Muscle of leg (tissue), 3 donors: ENCODE measurements at regions not wholly inside any gene's neighbourhood (a gene's known extent, or its start where the extent isn't known, plus 50 kb on each side); places are given as distances from the start of the nearest gene placed in this dataset.

Source experiments
- DNase-seq: peaks from one replicate; pipeline ENCODE4 v3.0.0; 2013
- H3K27ac ChIP-seq: one replicate; pipeline ENCODE4 v1.5.1; 2013; ENCODE audit warnings: mild to moderate bottlenecking, low read length, control low read depth
- H3K27me3 ChIP-seq: one replicate; pipeline ENCODE4 v1.6.1; 2013; ENCODE audit warnings: low read length; ENCODE audit not compliant: control insufficient read depth, insufficient read depth
- H3K36me3 ChIP-seq: one replicate; pipeline ENCODE4 v1.6.1; 2013; ENCODE audit warnings: low read length; ENCODE audit not compliant: control insufficient read depth, insufficient read depth
- H3K4me1 ChIP-seq: one replicate; pipeline ENCODE4 v1.6.1; 2013; ENCODE audit warnings: low read length; ENCODE audit not compliant: control insufficient read depth, insufficient read depth
- H3K4me3 ChIP-seq: one replicate; pipeline ENCODE4 v1.5.1; 2013; ENCODE audit warnings: low read length, control low read depth
- H3K9me3 ChIP-seq: replicated peaks from 2 replicates; pipeline ENCODE4 v1.6.1; 2013; ENCODE audit warnings: low read depth, low read length; ENCODE audit not compliant: control insufficient read depth
- WGBS: methylation state at CpG from one replicate; pipeline ENCODE4 v1.1.5; 2013; ENCODE audit warnings: missing lambda C conversion rate; ENCODE audit not compliant: insufficient coverage; 5-methylcytosine and 5-hydroxymethylcytosine counted together

- WGBS: no CpG with 5 or more reads among the region's 3 CpGs
- Histone ChIP-seq H3K4me3 (no peak overlapping the region), H3K4me1 (no peaks in the 10 kb centered on the region), H3K36me3 (no peaks in the 10 kb centered on the region), H3K27ac (no peak overlapping the region), H3K27me3 (no peaks in the 10 kb centered on the region), H3K9me3 (no peaks in the 10 kb centered on the region)
- DNase-seq: no peak
Observed at GRCh38 chr4:18262832-18263231, 241.3 kb upstream of the LCORL start.

GRCh38 chr4:18252052-18252451, 230.5 kb upstream of the LCORL start:
- Histone ChIP-seq H3K9me3 (no peaks in the 10 kb centered on the region), H3K4me3 (no peak overlapping the region), H3K4me1 (no peaks in the 10 kb centered on the region), H3K27ac (no peak overlapping the region), H3K36me3 (no peaks in the 10 kb centered on the region), H3K27me3 (no peaks in the 10 kb centered on the region)
- WGBS: no CpG with 5 or more reads among the region's 1 CpG
- no peak for DNase-seq

DNA sequence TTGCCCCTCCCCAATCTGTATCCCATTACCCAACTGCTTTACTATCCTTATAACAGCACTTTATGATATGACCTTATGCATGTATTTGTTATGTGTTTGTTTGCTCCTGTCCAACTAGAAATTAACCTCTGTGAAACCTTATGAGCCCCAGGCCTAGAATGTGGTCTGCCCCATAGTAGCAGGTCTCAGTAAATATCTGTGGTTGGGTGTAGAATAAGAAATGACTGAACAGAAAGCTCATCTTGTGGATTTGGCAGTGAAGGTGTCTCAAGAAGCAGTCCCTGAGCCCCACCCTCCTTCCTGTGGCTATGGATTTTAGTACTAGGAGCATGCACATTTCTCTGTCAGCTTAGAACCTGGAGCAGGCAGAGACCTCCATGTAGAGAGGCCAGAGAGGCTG, 229.0 kb upstream of the LCORL start:
- Histone ChIP-seq H3K4me1 (no peaks in the 10 kb centered on the region), H3K4me3 (no peak overlapping the region), H3K9me3 (no peaks in the 10 kb centered on the region), H3K36me3 (no peaks in the 10 kb centered on the region), H3K27ac (no peak overlapping the region), H3K27me3 (no peaks in the 10 kb centered on the region)
- no peak for DNase-seq

DNA sequence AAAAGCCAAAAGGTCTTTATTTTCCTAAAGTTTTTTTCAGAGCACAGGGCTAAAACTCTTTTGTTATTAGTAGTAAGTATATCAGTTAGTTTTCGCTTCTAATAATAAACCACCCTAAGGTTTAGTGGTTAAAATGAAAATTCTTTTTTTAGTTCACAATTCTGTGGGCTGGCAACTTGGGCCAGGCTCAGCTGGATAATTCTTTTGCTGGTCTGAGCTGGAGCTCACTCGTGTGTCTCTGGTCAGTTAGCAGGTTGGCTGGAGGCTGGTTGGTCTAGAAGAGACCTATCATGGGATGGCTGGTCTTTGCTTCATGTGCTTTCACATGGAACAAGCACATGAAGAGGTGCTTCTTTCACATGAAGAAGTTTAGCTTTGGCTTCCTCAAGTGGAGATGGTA, 227.1 kb upstream of the LCORL start:
- H3K27ac ChIP-seq: no peak overlapping the region
- no peaks in the 10 kb centered on the region for H3K36me3 ChIP-seq
- H3K9me3 ChIP-seq: no peaks in the 10 kb centered on the region
- no peak for DNase-seq
- no peak overlapping the region for H3K4me3 ChIP-seq
- no peaks in the 10 kb centered on the region for H3K4me1 ChIP-seq
- 60% methylated on average over 1 of the region's 2 CpGs for WGBS
- no peaks in the 10 kb centered on the region for H3K27me3 ChIP-seq

DNA sequence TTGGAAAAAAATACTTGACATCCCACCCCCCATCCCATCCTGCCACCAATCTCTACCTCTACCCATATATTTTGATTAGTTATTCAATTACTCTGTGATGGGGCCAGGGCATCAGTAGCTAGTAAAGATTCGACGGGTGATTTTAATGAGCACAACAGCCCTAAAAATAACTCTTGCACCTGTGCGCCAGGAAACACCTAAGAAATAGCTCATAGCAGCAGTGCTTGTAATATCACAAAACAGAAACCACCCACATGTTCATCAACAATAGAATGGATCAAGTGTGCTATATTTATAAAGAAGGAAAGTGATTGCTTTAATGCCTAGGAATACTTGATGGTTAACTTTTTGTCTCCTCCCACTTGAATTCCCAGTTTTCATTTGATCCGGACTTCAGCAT, 225.6 kb upstream of the LCORL start:
- H3K4me1 ChIP-seq: no peaks in the 10 kb centered on the region
- H3K9me3 ChIP-seq: no peaks in the 10 kb centered on the region
- no peaks in the 10 kb centered on the region for H3K27me3 ChIP-seq
- no peak overlapping the region for H3K27ac ChIP-seq
- H3K36me3 ChIP-seq: no peaks in the 10 kb centered on the region
- DNase-seq: no peak
- H3K4me3 ChIP-seq: no peak overlapping the region
- no CpG with 5 or more reads among the region's 4 CpGs for WGBS

DNA sequence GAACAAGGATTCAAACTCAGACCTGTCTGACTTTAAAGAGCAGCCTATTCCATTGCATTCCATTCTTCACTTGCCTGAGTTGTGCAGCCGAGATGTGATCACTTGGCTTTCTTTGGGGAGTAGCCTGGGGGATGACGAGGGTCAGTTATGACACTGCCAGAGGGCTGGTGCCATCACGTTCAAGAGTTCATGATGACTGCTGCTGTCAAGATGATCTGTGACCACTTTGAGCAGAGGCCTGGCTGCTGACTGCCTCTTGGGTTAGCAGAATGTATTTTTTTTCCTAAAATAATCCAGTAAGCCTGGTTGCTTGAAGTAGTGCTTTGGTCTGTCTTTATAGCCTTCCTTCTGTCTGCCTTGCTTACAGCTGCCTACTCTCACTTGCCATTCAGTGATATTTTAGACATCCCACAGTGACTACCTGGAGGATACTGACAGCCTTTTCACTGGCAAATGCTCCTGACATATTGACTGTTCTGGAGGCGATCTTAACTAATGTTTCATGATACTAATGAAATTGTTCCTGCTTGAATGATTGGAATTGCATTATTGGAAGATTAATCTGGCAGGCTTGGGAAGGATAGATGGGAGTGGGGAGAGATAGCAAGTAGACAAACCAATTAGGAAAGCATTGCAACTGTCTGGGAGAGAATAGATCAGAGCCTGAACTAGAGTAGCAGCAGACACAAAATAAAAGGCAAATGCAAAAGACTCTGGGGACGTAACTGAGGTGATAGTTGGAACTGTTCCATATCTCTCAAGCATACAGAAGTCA, 221.6 kb upstream of the LCORL start:
- WGBS: 77% methylated on average over 3 of the region's 5 CpGs
- DNase-seq: no peak

GRCh38 chr4:18241727-18242126, 220.2 kb upstream of the LCORL start:
- Histone ChIP-seq H3K4me1 (no peaks in the 10 kb centered on the region), H3K36me3 (no peaks in the 10 kb centered on the region), H3K4me3 (no peak overlapping the region), H3K27me3 (no peaks in the 10 kb centered on the region), H3K27ac (no peak overlapping the region), H3K9me3 (no peaks in the 10 kb centered on the region)
- no peak for DNase-seq
- no CpG with 5 or more reads among the region's 1 CpG for WGBS

More for the DNA sequence above, 221.6 kb upstream of the LCORL start:
- no peaks in the 10 kb centered on the region for H3K27me3 ChIP-seq
- H3K36me3 ChIP-seq: no peaks in the 10 kb centered on the region
- H3K9me3 ChIP-seq: no peaks in the 10 kb centered on the region
- H3K27ac ChIP-seq: no peak overlapping the region
- H3K4me1 ChIP-seq: no peaks in the 10 kb centered on the region
- no peak overlapping the region for H3K4me3 ChIP-seq

GRCh38 chr4:18234108-18234507, 212.6 kb upstream of the LCORL start:
- no peak for DNase-seq
- Histone ChIP-seq H3K36me3 (no peaks in the 10 kb centered on the region), H3K4me1 (no peaks in the 10 kb centered on the region), H3K27ac (no peak overlapping the region), H3K9me3 (peaks cover 10% of the 10 kb centered on the region), H3K4me3 (no peak overlapping the region), H3K27me3 (no peaks in the 10 kb centered on the region)

GRCh38 chr4:18231726-18232125, 210.2 kb upstream of the LCORL start:
- no peak for DNase-seq
- Histone ChIP-seq H3K4me1 (no peaks in the 10 kb centered on the region), H3K36me3 (no peaks in the 10 kb centered on the region), H3K9me3 (peaks cover 14% of the 10 kb centered on the region), H3K27me3 (no peaks in the 10 kb centered on the region), H3K4me3 (no peak overlapping the region), H3K27ac (no peak overlapping the region)
- no CpG with 5 or more reads among the region's 1 CpG for WGBS

GRCh38 chr4:18227880-18228279, 206.3 kb upstream of the LCORL start:
- Histone ChIP-seq H3K9me3 (peaks cover 10% of the 10 kb centered on the region), H3K36me3 (no peaks in the 10 kb centered on the region), H3K4me3 (no peak overlapping the region), H3K4me1 (no peaks in the 10 kb centered on the region), H3K27ac (no peak overlapping the region), H3K27me3 (no peaks in the 10 kb centered on the region)
- 57% methylated on average over 1 of the region's 1 CpG for WGBS
- DNase-seq: no peak
